ENCODE measurements at regions not wholly inside any gene's neighbourhood (a gene's known extent, or its start where the extent isn't known, plus 50 kb on each side); places are given as distances from the start of the nearest gene placed in this dataset.

DNA sequence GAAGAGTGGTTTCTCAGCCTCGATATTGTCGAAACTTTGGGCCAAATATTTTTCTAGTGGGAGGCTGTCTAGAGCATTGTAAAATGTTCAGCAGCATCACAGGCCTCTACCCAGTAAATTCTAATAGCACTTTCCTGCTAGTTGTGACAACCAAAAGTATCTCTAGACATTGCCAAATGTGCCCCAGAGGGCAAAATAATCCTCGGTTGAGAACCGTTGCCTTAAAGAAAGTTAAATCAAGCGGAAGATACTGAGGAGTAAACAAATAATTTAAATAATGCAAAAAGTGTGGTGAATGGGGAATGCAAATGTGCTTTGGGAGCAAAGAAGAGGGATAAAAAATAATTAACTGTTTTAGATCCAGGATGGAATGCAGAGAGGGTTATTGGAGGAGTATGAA, 106.4 kb upstream of the ASCC3 start:
- FAIRE-seq (no peak), DNase-seq (ENCODE audit: insufficient read length) (no peak)
- TF ChIP-seq POLR2A (IDR thresholded peaks at IDR 0.05; ENCODE audit: low read depth, low read length) (no peak), POLR2AphosphoS5 (IDR thresholded peaks at IDR 0.05; ENCODE audit: low read depth, low read length) (no peak), TAF1 (IDR thresholded peaks at IDR 0.05; ENCODE audit: borderline replicate concordance, low read depth, low read length) (no peak)

DNA sequence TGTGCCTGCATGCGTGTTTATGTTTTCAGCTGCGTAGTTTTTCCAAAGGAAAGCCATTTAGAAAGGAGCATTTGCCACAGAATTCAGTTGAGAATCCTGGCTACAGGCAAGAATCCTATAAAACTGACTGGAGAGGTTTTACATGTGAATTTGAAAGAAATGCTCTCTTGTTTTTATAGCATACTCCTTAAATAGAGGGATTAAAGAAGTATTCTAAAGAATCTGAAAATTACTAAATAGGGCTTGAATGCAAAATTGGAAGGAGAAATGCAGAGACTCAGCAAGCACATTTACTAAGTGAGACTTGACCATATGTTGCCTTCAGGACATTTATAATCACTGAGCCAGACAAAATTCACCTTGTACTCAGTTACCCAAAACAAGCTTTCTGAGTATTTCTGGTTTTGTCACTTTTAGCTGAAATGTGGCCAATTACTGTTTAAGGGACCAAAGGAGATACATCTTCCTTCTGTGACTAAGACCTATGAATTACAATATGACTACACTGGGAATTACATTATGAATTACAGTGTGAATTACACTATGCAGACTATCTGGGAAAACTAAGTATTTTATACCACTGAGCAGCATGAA, 107.4 kb upstream of the ASCC3 start:
- TF ChIP-seq TAF1 (IDR thresholded peaks at IDR 0.05; ENCODE audit: borderline replicate concordance, low read depth, low read length): no peak
- no peak for TF ChIP-seq POLR2A (IDR thresholded peaks at IDR 0.05; ENCODE audit: low read depth, low read length)
- TF ChIP-seq POLR2AphosphoS5 (IDR thresholded peaks at IDR 0.05; ENCODE audit: low read depth, low read length): no peak
- DNase-seq (ENCODE audit: insufficient read length) (no peak), FAIRE-seq (no peak)

DNA sequence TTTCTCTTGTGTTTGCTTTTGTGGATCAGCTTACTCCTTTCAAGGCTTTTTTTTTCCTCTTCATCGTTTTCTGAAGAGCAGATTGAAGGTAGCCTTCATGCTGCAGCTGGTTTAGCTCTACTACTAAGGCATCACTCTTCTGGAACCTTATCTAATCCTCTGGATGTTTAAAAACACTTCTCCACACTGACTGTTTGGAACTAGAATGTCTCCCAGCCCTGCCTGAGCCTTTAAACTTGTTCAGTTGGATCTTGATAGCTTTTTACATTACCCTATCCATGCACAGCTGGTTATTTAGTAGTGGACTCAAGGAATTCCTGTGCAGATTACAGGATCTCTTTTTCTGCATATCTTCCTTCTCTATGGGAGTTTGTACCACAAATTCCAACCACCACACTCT, 108.9 kb upstream of the ASCC3 start:
- TF ChIP-seq POLR2AphosphoS5 (IDR thresholded peaks at IDR 0.05; ENCODE audit: low read depth, low read length) (no peak), TAF1 (IDR thresholded peaks at IDR 0.05; ENCODE audit: borderline replicate concordance, low read depth, low read length) (no peak), POLR2A (IDR thresholded peaks at IDR 0.05; ENCODE audit: low read depth, low read length) (no peak)
- DNase-seq (ENCODE audit: insufficient read length) (no peak), FAIRE-seq (no peak)

DNA sequence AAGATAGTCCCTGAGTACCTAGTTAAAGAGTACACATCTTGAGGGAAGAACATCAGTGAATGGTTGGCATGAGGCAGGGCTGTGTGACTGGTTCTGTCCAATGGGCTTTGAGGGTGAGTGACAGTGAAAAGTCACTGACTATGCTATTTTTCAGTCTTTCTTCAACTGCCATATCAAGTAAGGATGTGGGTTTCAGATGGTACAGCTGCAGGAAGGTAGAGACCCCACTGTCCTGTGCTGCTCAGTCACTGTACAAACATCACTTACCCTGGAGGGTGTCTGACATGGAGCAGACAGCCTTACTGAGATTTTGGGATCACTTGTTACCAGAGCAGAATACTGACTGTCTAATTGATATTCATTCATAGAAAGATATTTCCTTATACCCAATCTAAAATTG, 115.3 kb upstream of the ASCC3 start:
- no peak for DNase-seq (ENCODE audit: insufficient read length)
- TF ChIP-seq POLR2A (IDR thresholded peaks at IDR 0.05; ENCODE audit: low read depth, low read length) (no peak), POLR2AphosphoS5 (IDR thresholded peaks at IDR 0.05; ENCODE audit: low read depth, low read length) (no peak), TAF1 (IDR thresholded peaks at IDR 0.05; ENCODE audit: borderline replicate concordance, low read depth, low read length) (no peak)
- FAIRE-seq: no peak

DNA sequence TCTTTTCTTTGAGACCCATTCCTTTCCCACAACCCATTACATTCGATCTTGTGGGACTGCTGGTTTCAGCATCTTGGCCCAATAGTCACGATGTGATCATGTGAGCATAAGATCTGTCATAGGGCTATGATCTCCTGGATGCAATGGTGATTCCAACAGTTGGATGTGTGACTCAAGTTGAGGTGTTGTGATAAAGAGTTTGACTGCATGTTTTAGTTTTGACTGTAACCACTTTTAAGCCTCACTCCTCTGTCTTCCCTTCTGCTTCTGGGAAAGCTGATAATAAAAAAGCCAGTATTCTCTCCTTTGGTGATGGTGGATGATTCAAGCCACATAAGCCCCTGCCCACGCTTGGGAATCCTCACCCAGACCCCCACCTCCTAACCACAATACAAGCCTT, 117.0 kb upstream of the ASCC3 start:
- TF ChIP-seq POLR2A (IDR thresholded peaks at IDR 0.05; ENCODE audit: low read depth, low read length) (no peak), TAF1 (IDR thresholded peaks at IDR 0.05; ENCODE audit: borderline replicate concordance, low read depth, low read length) (no peak), POLR2AphosphoS5 (IDR thresholded peaks at IDR 0.05; ENCODE audit: low read depth, low read length) (no peak)
- no peak for DNase-seq (ENCODE audit: insufficient read length)
- FAIRE-seq: no peak

DNA sequence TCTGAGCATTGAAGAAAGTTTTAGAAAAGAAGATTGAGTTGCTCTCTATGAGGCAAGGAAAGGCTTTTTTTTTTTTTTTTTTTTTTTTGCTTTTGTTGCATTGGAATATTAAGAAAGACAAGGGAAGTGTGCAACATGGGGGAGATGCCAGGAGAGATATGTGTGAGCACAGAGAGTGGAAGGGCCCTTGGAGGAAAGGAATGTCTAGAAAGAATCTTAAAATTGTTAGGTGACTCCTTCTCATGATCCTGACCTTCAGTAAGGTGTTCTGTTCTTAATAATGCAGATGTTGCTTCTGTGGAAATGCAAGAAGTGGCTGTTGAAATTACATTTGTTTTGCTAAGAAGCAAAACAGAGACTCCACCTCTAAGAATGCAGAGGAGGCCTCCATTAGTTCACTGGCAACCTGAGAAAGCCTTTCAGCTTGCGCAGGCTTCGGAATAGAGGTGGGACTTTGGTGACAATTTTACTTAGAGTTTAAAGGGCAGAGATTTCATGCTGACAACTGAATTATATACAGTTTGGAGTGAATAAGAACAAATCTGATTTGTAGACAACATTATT, 118.0 kb upstream of the ASCC3 start:
- FAIRE-seq (no peak), DNase-seq (ENCODE audit: insufficient read length) (no peak)
- no peak for TF ChIP-seq POLR2AphosphoS5 (IDR thresholded peaks at IDR 0.05; ENCODE audit: low read depth, low read length)
- no peak for TF ChIP-seq TAF1 (IDR thresholded peaks at IDR 0.05; ENCODE audit: borderline replicate concordance, low read depth, low read length)

DNA sequence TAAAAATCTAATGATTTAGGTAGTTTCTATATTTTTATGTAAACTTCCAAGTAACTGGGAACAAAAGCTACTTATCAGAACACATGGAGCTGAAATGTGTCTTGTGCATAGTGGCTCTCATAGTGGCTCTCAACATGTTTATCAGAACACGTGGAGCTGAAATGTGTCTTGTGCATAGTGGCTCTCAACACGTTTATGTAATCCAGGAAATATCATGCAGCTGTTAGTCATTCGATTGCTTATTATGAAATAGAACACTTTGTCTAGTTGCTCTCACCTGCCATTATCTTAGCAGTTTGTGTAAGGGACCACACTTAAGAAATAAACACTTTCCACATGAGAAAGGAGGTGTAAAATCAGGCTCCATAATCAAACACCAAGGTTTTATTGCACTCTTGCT, 119.2 kb upstream of the ASCC3 start:
- DNase-seq (ENCODE audit: insufficient read length): no peak
- no peak for TF ChIP-seq POLR2A (IDR thresholded peaks at IDR 0.05; ENCODE audit: low read depth, low read length)
- peak; percentile 44 for FAIRE-seq

DNA sequence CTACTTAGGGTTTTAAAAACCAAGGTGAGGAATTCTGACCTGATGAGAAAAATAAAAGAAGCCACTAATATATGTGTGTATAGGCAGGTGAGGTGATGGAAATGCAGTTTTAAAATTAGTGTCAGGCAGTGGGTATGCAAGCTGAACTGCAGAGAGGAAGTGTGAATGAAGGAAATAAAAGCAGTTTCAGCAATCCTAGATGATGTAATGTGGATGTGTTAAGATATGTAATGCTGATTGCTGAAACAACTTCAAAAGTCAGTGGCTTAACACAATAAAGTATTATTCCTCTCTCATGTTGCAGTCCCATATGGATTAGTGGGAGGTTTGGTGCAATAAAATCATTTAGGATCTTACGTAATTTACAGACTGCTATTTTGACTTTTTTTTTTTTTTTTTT, 119.9 kb upstream of the ASCC3 start:
- TF ChIP-seq TAF1 (IDR thresholded peaks at IDR 0.05; ENCODE audit: borderline replicate concordance, low read depth, low read length): no peak
- no peak for TF ChIP-seq POLR2AphosphoS5 (IDR thresholded peaks at IDR 0.05; ENCODE audit: low read depth, low read length)
- no peak for TF ChIP-seq POLR2A (IDR thresholded peaks at IDR 0.05; ENCODE audit: low read depth, low read length)
- FAIRE-seq (no peak), DNase-seq (ENCODE audit: insufficient read length) (no peak)

DNA sequence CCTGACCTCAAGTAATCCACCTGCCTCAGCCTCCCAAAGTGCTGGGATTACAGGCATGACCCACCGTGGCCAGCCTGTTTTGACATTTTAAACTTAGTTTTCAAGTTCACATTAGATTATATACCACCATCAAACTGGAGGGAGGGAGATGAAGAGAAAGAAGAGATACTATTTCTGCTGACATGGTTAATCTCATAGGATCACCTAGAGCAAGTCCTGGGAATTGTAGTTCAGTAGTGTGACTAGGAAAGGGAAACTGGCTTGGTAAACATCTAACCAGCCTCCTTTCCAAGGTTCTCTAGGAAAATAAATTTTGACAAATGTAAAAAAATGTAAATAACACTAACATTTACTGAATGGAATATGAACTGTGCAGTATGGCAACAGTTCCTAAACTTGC, 120.5 kb upstream of the ASCC3 start:
- no peak for TF ChIP-seq POLR2AphosphoS5 (IDR thresholded peaks at IDR 0.05; ENCODE audit: low read depth, low read length)
- no peak for TF ChIP-seq TAF1 (IDR thresholded peaks at IDR 0.05; ENCODE audit: borderline replicate concordance, low read depth, low read length)
- no peak for TF ChIP-seq POLR2A (IDR thresholded peaks at IDR 0.05; ENCODE audit: low read depth, low read length)
- DNase-seq (ENCODE audit: insufficient read length) (no peak), FAIRE-seq (no peak)

DNA sequence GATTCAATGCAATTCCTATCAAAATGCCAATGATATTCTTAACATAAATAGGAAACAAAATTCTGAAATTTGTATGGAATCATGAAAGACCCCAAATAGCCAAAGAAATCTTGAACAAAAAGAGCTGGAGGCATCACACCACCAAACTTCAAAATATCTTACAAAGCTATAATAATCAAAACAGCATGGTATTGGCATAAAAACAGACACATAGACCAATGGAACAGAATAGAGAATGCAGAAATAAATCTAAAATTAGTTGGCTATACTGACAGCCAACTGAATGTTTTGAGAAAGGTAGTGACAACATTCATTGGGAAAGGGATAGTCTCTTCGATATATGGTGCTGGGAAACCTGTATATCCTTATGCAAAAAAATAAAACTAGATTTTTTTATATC, 121.9 kb upstream of the ASCC3 start:
- no peak for TF ChIP-seq TAF1 (IDR thresholded peaks at IDR 0.05; ENCODE audit: borderline replicate concordance, low read depth, low read length)
- no peak for TF ChIP-seq POLR2AphosphoS5 (IDR thresholded peaks at IDR 0.05; ENCODE audit: low read depth, low read length)
- TF ChIP-seq POLR2A (IDR thresholded peaks at IDR 0.05; ENCODE audit: low read depth, low read length): no peak
- FAIRE-seq: no peak
- no peak for DNase-seq (ENCODE audit: insufficient read length)

DNA sequence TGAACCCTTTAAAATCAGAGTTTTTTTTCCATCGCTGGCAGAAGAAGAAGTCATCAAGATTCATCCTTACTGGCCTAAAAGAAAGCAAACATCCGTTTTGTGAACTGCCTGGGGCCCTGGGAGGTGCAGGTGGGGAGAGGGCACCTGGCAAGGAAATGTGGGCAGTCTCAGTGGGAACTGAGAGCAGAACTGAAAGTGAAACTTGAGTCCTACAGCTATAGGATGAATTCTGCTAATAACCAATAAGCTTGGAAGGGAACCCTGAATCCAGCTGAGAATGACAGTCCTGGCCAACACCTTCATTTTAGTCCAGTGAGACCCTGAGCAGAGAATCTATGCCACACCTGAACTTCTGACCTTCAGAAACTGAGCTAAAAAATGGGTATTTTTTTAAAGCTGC, 130.1 kb upstream of the ASCC3 start:
- DNase-seq (ENCODE audit: insufficient read length) (no peak), FAIRE-seq (no peak)
- TF ChIP-seq POLR2AphosphoS5 (IDR thresholded peaks at IDR 0.05; ENCODE audit: low read depth, low read length) (no peak), TAF1 (IDR thresholded peaks at IDR 0.05; ENCODE audit: borderline replicate concordance, low read depth, low read length) (no peak), POLR2A (IDR thresholded peaks at IDR 0.05; ENCODE audit: low read depth, low read length) (no peak)

DNA sequence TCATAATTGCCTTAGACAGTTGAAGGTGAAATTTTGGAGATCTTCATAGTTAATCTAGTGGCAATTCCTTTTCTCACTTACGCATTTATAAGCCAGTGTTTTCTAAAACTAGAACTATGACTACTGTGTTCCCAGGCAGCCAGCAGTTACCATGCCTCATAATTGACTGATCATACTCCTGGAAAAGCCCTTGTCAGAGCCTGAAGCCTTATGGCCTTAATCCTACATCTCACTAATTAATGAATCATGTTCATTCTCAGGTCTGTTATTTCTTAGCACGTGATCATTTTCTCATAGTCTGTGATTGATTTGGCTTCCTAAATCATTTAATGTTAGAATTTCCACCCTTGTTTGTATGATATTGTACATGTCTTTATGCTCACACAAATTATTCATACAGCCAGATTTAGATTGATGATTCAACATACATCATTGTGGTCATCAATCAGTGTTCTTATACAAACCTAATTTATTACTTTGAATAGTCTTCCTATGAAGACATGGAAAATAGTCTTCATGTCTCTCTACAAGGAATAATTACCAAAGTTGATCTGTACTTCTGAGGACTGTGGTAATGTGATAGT, 132.6 kb upstream of the ASCC3 start:
- DNase-seq (ENCODE audit: insufficient read length) (no peak), FAIRE-seq (no peak)
- TF ChIP-seq TAF1 (IDR thresholded peaks at IDR 0.05; ENCODE audit: borderline replicate concordance, low read depth, low read length) (no peak), POLR2AphosphoS5 (IDR thresholded peaks at IDR 0.05; ENCODE audit: low read depth, low read length) (no peak), POLR2A (IDR thresholded peaks at IDR 0.05; ENCODE audit: low read depth, low read length) (no peak)

Measured in GM12892 (cell line).